K562 (cell line): ENCODE measurements at regions not wholly inside any gene's neighbourhood (a gene's known extent, or its start where the extent isn't known, plus 50 kb on each side); places are given as distances from the start of the nearest gene placed in this dataset.

Experiments used
- ATAC-seq: fragments of 200-7000 bp; cut with Tn5 transposase; 3 replicates; pipeline ENCODE4 v1.9.1; 2020; ENCODE audit warnings: moderate library complexity
- BruUV-seq: library from RNA; stranded (reverse); fragments of 400-500 nt; replicated peaks from 2 replicates; lab custom pipeline; 2021; lab: Mats Ljungman, UMichigan
- CTCF ChIA-PET: fragments of 300-600 bp; formaldehyde crosslinking; extraction: SDS; loops from one replicate; lab custom pipeline; 2021; ENCODE audit warnings: low intra/inter-chr PET ratio; lab: Yijun Ruan, JAX
- POLR2A ChIA-PET: fragments of 300-600, 350-650 bp; sonication (Branson Sonifier 250); formaldehyde crosslinking; extraction: SDS; loops from one replicate; lab custom pipeline; 2021; ENCODE audit warnings: antibody characterized with exemption, inconsistent platforms; lab: Yijun Ruan, JAX
- DNase-seq, 4 experiments: peaks; one replicate each; pipeline versions ENCODE4 v3.0.0 to v3.0.0-alpha.2; 2011 to 2018; ENCODE audit warnings: low spot score in 3 of 4, mixed read lengths in 3 of 4; ENCODE audit errors: extremely low read depth in 1 of 4
- FAIRE-seq: peaks from 2 replicates; lab custom pipeline; 2011; peaks lifted over from hg19 to GRCh38; lab: Jason Lieb, UNC
- H2AFZ ChIP-seq: 2 replicates; pipeline ENCODE4 v1.6.0; 2011; ENCODE audit warnings: low read depth, low read length, control low read depth, inconsistent platforms
- H3K27ac ChIP-seq: fragments of 200-600 bp; 3 replicates; pipeline ENCODE4 v1.8.0; 2011; ENCODE audit warnings: low read depth, mild to moderate bottlenecking, control low read depth, inconsistent platforms, low read length, moderate library complexity, mixed read lengths; ENCODE audit errors: extremely low read depth
- H3K27me3 ChIP-seq, 2 experiments: fragments of 300-600 bp in 1 of 2; 2 replicates in 1 of 2; 3 replicates in 1 of 2; pipeline versions ENCODE4 v1.6.0 to v1.8.0; 2011; ENCODE audit warnings: inconsistent platforms in 2 of 2, low read length in 2 of 2, mild to moderate bottlenecking in 1 of 2, mixed read lengths in 1 of 2, moderate library complexity in 1 of 2; ENCODE audit not compliant: control insufficient read depth in 2 of 2, insufficient read depth in 2 of 2
- H3K36me3 ChIP-seq: fragments of 300-600 bp; 3 replicates; pipeline ENCODE4 v1.8.0; 2011; ENCODE audit warnings: mild to moderate bottlenecking, low read length, inconsistent platforms; ENCODE audit not compliant: control insufficient read depth, insufficient read depth
- H3K4me1 ChIP-seq, 2 experiments: fragments of 200-600 bp in 1 of 2; replicated peaks in 1 of 2; 2 replicates in 1 of 2; 3 replicates in 1 of 2; pipeline versions ENCODE4 v1.5.1 to v1.8.0; 2011; ENCODE audit warnings: inconsistent platforms in 2 of 2, low read length in 2 of 2, mild to moderate bottlenecking in 1 of 2, mixed read lengths in 1 of 2, moderate library complexity in 1 of 2; ENCODE audit not compliant: control insufficient read depth in 2 of 2, insufficient read depth in 2 of 2
- H3K4me2 ChIP-seq: 2 replicates; pipeline ENCODE4 v1.6.1; 2011; ENCODE audit warnings: low read length, control low read depth, inconsistent platforms, mixed read lengths; ENCODE audit not compliant: insufficient read depth
- H3K4me3 ChIP-seq: fragments of 200-600 bp; sonication (generic), shearing (Covaris generic); 2 replicates; pipeline ENCODE4 v1.5.1; 2016; ENCODE audit warnings: control low read depth, inconsistent platforms
- H3K79me2 ChIP-seq: fragments of 200-600 bp; 3 replicates; pipeline ENCODE4 v1.8.0; 2011; ENCODE audit warnings: low read length, inconsistent platforms; ENCODE audit not compliant: control insufficient read depth, insufficient read depth
- H3K9ac ChIP-seq, 2 experiments: 2 replicates each; pipeline versions ENCODE4 v1.6.0 to v1.6.1; 2011; ENCODE audit warnings: low read depth in 2 of 2, low read length in 2 of 2, control low read depth in 1 of 2, inconsistent platforms in 1 of 2, mild to moderate bottlenecking in 1 of 2, mixed read lengths in 1 of 2; ENCODE audit not compliant: insufficient read depth in 1 of 2
- H3K9me1 ChIP-seq: one replicate; pipeline ENCODE4 v1.6.0; 2011; ENCODE audit warnings: inconsistent platforms, mild to moderate bottlenecking, low read length, moderate library complexity; ENCODE audit not compliant: control insufficient read depth, insufficient read depth
- H3K9me3 ChIP-seq: replicated peaks from 2 replicates; pipeline ENCODE4 v1.5.1; 2011; ENCODE audit warnings: low read depth, low read length, inconsistent platforms; ENCODE audit not compliant: control insufficient read depth, insufficient read depth
- H4K20me1 ChIP-seq: replicated peaks from 2 replicates; pipeline ENCODE4 v1.6.1; 2011; ENCODE audit warnings: low read length, inconsistent platforms, mixed read lengths; ENCODE audit not compliant: control insufficient read depth, insufficient read depth
- ARNT ChIP-seq, 2 experiments: fragments of 450-650 bp; IDR thresholded peaks; 2 replicates each; pipeline ENCODE4 v1.6.1; 2016; ENCODE audit warnings: mild to moderate bottlenecking in 1 of 2
- CREBBP ChIP-seq: IDR thresholded peaks from one replicate; pipeline ENCODE4 v1.6.1; 2012; ENCODE audit warnings: low read depth, mild to moderate bottlenecking, control low read depth, inconsistent platforms, low read length
- DPF2 ChIP-seq: fragments of 450-650 bp; IDR thresholded peaks from 2 replicates; pipeline ENCODE4 v1.6.1; 2016
- GMEB1 ChIP-seq: fragments of 250-450 bp; sonication (Bioruptor Pico); IDR thresholded peaks from 2 replicates; pipeline ENCODE4 v1.4.0; 2020; ENCODE audit warnings: mild to moderate bottlenecking
- HDAC2 ChIP-seq: fragments of 450-650 bp; IDR thresholded peaks from 2 replicates; pipeline ENCODE4 v1.6.1; 2016; ENCODE audit warnings: mild to moderate bottlenecking
- HNRNPK ChIP-seq: fragments of 200-400 bp; formaldehyde crosslinking; IDR thresholded peaks from one replicate; pipeline ENCODE4 v1.6.1; 2018; ENCODE audit warnings: mild to moderate bottlenecking, low read depth, low read length; ENCODE audit not compliant: poor library complexity, severe bottlenecking
- KDM1A ChIP-seq, 2 experiments: fragments of 450-650 bp; IDR thresholded peaks; 2 replicates each; pipeline ENCODE4 v1.6.1; 2016; ENCODE audit warnings: mild to moderate bottlenecking in 2 of 2
- L3MBTL2 ChIP-seq: fragments of 450-650 bp; IDR thresholded peaks from 2 replicates; pipeline ENCODE4 v1.6.1; 2016; ENCODE audit warnings: mild to moderate bottlenecking, moderate library complexity
- MBD2 ChIP-seq: sonication (generic); IDR thresholded peaks from 2 replicates; pipeline ENCODE4 v1.6.1; 2016; ENCODE audit warnings: low read depth, borderline replicate concordance
- MYC ChIP-seq, 2 experiments: fragments of 250-450 bp in 1 of 2; sonication (Bioruptor Pico) in 1 of 2; IDR thresholded peaks; 2 replicates each; pipeline versions ENCODE4 v1.5.1 to v1.6.1; 2012 to 2021; ENCODE audit warnings: low read depth in 2 of 2, borderline replicate concordance in 1 of 2, improper control_type of control experiment in 1 of 2, low read length in 1 of 2, mild to moderate bottlenecking in 1 of 2, moderate library complexity in 1 of 2
- NFATC3 ChIP-seq: fragments of 450-650 bp; IDR thresholded peaks from 2 replicates; pipeline ENCODE4 v1.6.1; 2017; ENCODE audit warnings: mild to moderate bottlenecking
- SAFB2 ChIP-seq: fragments of 200-400 bp; formaldehyde crosslinking; IDR thresholded peaks from 2 replicates; pipeline ENCODE4 v1.6.1; 2018; ENCODE audit warnings: borderline replicate concordance, low read length, low read depth, moderate library complexity; ENCODE audit not compliant: severe bottlenecking
- SMAD2 ChIP-seq: fragments of 150-350 bp; IDR thresholded peaks from 2 replicates; pipeline ENCODE4 v1.6.1; 2014; ENCODE audit warnings: low read depth, mild to moderate bottlenecking, low read length
- ZNF431 ChIP-seq: sonication (generic); formaldehyde crosslinking; IDR thresholded peaks from 2 replicates; pipeline ENCODE4 v1.8.0; 2022; ENCODE audit warnings: mild to moderate bottlenecking, missing genetic modification reagents
- WGBS: fragments of 100-300 bp; shearing (Covaris generic); methylation state at CpG from one replicate; pipeline ENCODE4 v1.1.6; 2016; ENCODE audit warnings: low coverage, mixed read lengths; ENCODE audit not compliant: insufficient coverage; ENCODE audit errors: missing lambda C conversion rate; 5-methylcytosine and 5-hydroxymethylcytosine counted together
- in situ Hi-C: fragments of 300-500 bp; cut with MboI; formaldehyde crosslinking; loops from 4 replicates; pipeline ENCODE4 v1.15.0; 2018; ENCODE audit warnings: inconsistent platforms, mixed read lengths
- intact Hi-C: fragments of 100-400 bp; cut with micrococcal nuclease; formaldehyde crosslinking; loops from 2 replicates; pipeline ENCODE4 v1.14.2; 2022

- Histone ChIP-seq H3K79me2 (no peaks in the 10 kb centered on the region), H3K4me2 (no peak overlapping the region), H3K27me3 (no peaks in the 10 kb centered on the region), H3K9me1 (no peaks in the 10 kb centered on the region), H3K36me3 (no peaks in the 10 kb centered on the region), H3K9me3 (no peaks in the 10 kb centered on the region), H3K4me1 (no peaks in the 10 kb centered on the region), H4K20me1 (no peaks in the 10 kb centered on the region), H3K9ac (no peak overlapping the region), H2AFZ (no peak overlapping the region), H3K4me3 (no peak overlapping the region), H3K27ac (no peak overlapping the region)
- CTCF ChIA-PET, result no interaction called here
- 0% methylated on average over 1 of the region's 1 CpG for WGBS
- no TSS peak for BruUV-seq
- no peak for ATAC-seq
- in situ Hi-C loops, result loop anchor here (25.0 kb wide), 1 partner anchor 1911 kb away; no protein-coding TSS in a partner anchor
- no peak for DNase-seq
- FAIRE-seq, result no peak
- TF ChIP-seq MYC (IDR thresholded peaks at IDR 0.05; ENCODE audit: low read depth, low read length), result no peak
- no peak for TF ChIP-seq MYC (CRISPR knock-in tag; IDR thresholded peaks at IDR 0.05; ENCODE audit: borderline replicate concordance, low read depth)
- no peak for TF ChIP-seq CREBBP
- no peak for TF ChIP-seq NFATC3
- TF ChIP-seq HDAC2, result no peak
- no peak for TF ChIP-seq SAFB2
- no peak for TF ChIP-seq KDM1A (IDR thresholded peaks at IDR 0.05)
- no peak for TF ChIP-seq GMEB1 (CRISPR knock-in tag)
- TF ChIP-seq HNRNPK, result no peak
- no peak for TF ChIP-seq MBD2
- no peak for TF ChIP-seq DPF2
- no peak for TF ChIP-seq ZNF431
- no peak for TF ChIP-seq ARNT (IDR thresholded peaks at IDR 0.05)
- TF ChIP-seq SMAD2, result no peak
- no peak for TF ChIP-seq L3MBTL2
- intact Hi-C loops, result no loop called here
- POLR2A ChIA-PET, result no interaction called here
These were observed 722.9 kb downstream of the SLITRK6 start for GRCh38 chr13:85076343-85076742.
